ENCODE measurements at regions not wholly inside any gene's neighbourhood (a gene's known extent, or its start where the extent isn't known, plus 50 kb on each side); places are given as distances from the start of the nearest gene placed in this dataset.

- H3K27ac ChIP-seq = peak overlapping the region; percentile 48 to 64 (median 60)
- H3K4me1 ChIP-seq = peaks cover 6 to 47% (median 8%) of the 10 kb centered on the region in 3 donors
- no peak for TF ChIP-seq EP300 (IDR thresholded peaks at IDR 0.05)
- TF ChIP-seq POLR2A (IDR thresholded peaks at IDR 0.05) = no peak
- no peak for TF ChIP-seq CTCF (IDR thresholded peaks at IDR 0.05)
- peak; percentile 55 for TF ChIP-seq POLR2AphosphoS5 (IDR thresholded peaks at IDR 0.05)
- no peak for ATAC-seq
- H3K4me3 ChIP-seq = no peak overlapping the region
- 11 to 27% methylated on average over 3 of the region's 3 CpGs for WGBS, 2 donors (ENCODE audit: low coverage in 1 of 2)
- H3K27me3 ChIP-seq = no peaks in the 10 kb centered on the region
- no peaks in the 10 kb centered on the region for H3K36me3 ChIP-seq
- no peaks in the 10 kb centered on the region for H3K9me3 ChIP-seq
Observed at GRCh38 chr5:96117771-96118651, 156.4 kb upstream of the ELL2 start.

GRCh38 chr5:96115147-96115807 is 153.6 kb upstream of the ELL2 start:
- Histone ChIP-seq H3K9me3 (no peaks in the 10 kb centered on the region), H3K4me1 (peaks cover 6 to 42% (median 10%) of the 10 kb centered on the region in 3 donors), H3K27me3 (no peaks in the 10 kb centered on the region), H3K36me3 (no peaks in the 10 kb centered on the region), H3K27ac (peak overlapping the region in 3 of 4 donors; percentile 29 to 70 (median 63)), H3K4me3 (no peak overlapping the region)
- no peak for TF ChIP-seq POLR2A (IDR thresholded peaks at IDR 0.05)
- TF ChIP-seq CTCF (IDR thresholded peaks at IDR 0.05) = no peak
- TF ChIP-seq EP300 (IDR thresholded peaks at IDR 0.05) = no peak
- TF ChIP-seq POLR2AphosphoS5 (IDR thresholded peaks at IDR 0.05) = no peak
- ATAC-seq = no peak
- WGBS, 2 donors (ENCODE audit: low coverage in 1 of 2) = 86 to 90% methylated on average over 1 of the region's 1 CpG

GRCh38 chr5:96114736-96115135 is 153.1 kb upstream of the ELL2 start:
- TF ChIP-seq POLR2A (IDR thresholded peaks at IDR 0.05) = no peak
- TF ChIP-seq POLR2AphosphoS5 (IDR thresholded peaks at IDR 0.05) = no peak
- no peak for TF ChIP-seq CTCF (IDR thresholded peaks at IDR 0.05)
- no peak for TF ChIP-seq EP300 (IDR thresholded peaks at IDR 0.05)
- H3K4me3 ChIP-seq = no peak overlapping the region
- WGBS, 2 donors (ENCODE audit: low coverage in 1 of 2) = 86 to 92% methylated on average over 2 of the region's 2 CpGs
- H3K36me3 ChIP-seq = no peaks in the 10 kb centered on the region
- no peak for ATAC-seq
- peak overlapping the region in 3 of 4 donors; percentile 63 to 77 (median 70) for H3K27ac ChIP-seq
- H3K4me1 ChIP-seq = peaks cover 6 to 42% (median 10%) of the 10 kb centered on the region in 3 donors
- H3K9me3 ChIP-seq = no peaks in the 10 kb centered on the region
- no peaks in the 10 kb centered on the region for H3K27me3 ChIP-seq

GRCh38 chr5:96113170-96113939 is 151.7 kb upstream of the ELL2 start:
- peak overlapping the region; percentile 63 to 77 (median 68) for H3K27ac ChIP-seq
- peak; percentile 72 for ATAC-seq
- WGBS, 2 donors (ENCODE audit: low coverage in 1 of 2) = 20 to 55% methylated on average over 2 of the region's 2 CpGs

More at GRCh38 chr5:96113170-96113939, 151.7 kb upstream of the ELL2 start:
- H3K4me3 ChIP-seq = no peak overlapping the region
- H3K27me3 ChIP-seq = no peaks in the 10 kb centered on the region
- no peaks in the 10 kb centered on the region for H3K36me3 ChIP-seq
- TF ChIP-seq EP300 (IDR thresholded peaks at IDR 0.05) (no peak), POLR2AphosphoS5 (IDR thresholded peaks at IDR 0.05) (peak; percentile 64), CTCF (IDR thresholded peaks at IDR 0.05) (peak in 1 of 4 experiments; percentile 4), POLR2A (IDR thresholded peaks at IDR 0.05) (no peak)
- no peaks in the 10 kb centered on the region for H3K9me3 ChIP-seq
- H3K4me1 ChIP-seq = peaks cover 5 to 35% (median 10%) of the 10 kb centered on the region in 3 donors

All from gastroesophageal sphincter (tissue), 4 donors.